ENCODE measurements at regions not wholly inside any gene's neighbourhood (a gene's known extent, or its start where the extent isn't known, plus 50 kb on each side); places are given as distances from the start of the nearest gene placed in this dataset.

DNA sequence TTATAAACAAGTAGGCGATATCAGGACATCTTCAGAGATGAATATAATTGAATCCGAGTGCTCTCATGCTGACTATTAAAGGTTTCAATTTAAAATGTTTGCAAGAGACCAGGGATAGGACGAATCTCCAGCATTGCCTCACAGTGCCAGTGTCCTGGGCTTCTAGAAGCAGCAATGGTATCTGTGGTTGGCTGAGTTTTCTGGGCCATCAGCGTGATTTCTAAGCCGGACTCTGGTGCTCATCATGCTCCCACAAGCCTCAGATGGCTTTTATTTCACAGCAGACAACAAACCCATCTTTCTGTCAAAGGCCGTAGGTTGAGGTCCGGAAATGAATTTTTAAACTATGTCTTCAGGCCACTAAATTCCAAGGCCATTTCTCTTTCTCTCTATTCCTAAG is 187.7 kb downstream of the FOXO1 start:
- no peak for TF ChIP-seq POLR2AphosphoS5 (IDR thresholded peaks at IDR 0.05; ENCODE audit: low read depth, low read length)
- TF ChIP-seq, protein P1, sequence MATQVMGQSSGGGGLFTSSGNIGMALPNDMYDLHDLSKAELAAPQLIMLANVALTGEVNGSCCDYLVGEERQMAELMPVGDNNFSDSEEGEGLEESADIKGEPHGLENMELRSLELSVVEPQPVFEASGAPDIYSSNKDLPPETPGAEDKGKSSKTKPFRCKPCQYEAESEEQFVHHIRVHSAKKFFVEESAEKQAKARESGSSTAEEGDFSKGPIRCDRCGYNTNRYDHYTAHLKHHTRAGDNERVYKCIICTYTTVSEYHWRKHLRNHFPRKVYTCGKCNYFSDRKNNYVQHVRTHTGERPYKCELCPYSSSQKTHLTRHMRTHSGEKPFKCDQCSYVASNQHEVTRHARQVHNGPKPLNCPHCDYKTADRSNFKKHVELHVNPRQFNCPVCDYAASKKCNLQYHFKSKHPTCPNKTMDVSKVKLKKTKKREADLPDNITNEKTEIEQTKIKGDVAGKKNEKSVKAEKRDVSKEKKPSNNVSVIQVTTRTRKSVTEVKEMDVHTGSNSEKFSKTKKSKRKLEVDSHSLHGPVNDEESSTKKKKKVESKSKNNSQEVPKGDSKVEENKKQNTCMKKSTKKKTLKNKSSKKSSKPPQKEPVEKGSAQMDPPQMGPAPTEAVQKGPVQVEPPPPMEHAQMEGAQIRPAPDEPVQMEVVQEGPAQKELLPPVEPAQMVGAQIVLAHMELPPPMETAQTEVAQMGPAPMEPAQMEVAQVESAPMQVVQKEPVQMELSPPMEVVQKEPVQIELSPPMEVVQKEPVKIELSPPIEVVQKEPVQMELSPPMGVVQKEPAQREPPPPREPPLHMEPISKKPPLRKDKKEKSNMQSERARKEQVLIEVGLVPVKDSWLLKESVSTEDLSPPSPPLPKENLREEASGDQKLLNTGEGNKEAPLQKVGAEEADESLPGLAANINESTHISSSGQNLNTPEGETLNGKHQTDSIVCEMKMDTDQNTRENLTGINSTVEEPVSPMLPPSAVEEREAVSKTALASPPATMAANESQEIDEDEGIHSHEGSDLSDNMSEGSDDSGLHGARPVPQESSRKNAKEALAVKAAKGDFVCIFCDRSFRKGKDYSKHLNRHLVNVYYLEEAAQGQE (IDR thresholded peaks at IDR 0.05; ENCODE audit: insufficient read depth in 1 of 2, low read depth in 2 of 2, low read length in 2 of 2): no peak
- TF ChIP-seq TAF1 (IDR thresholded peaks at IDR 0.05; ENCODE audit: borderline replicate concordance, insufficient read depth, low read length): no peak

All from PFSK-1 (cell line).